ENCODE measurements at regions not wholly inside any gene's neighbourhood (a gene's known extent, or its start where the extent isn't known, plus 50 kb on each side); places are given as distances from the start of the nearest gene placed in this dataset.

DNA sequence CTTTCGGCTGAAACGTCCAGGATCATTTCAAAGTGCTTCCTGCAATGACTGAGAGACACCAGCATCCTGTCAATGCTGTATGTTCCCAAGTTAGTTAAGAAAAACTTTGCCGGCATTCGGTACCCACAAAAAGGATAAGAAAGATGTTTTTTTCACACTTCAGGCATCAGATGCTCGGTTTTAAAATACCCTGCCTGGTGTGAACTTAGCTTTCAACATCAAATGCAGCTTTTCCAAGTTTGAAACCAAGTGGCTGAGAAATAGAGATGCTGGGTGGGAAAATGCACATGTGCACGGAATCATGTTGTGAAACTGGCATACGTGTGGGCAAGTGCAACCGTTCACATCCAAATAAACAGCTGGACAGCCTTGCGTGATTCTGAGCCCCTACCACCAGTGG is 254.9 kb upstream of the IGF1R start:
- no peaks in the 10 kb centered on the region for H3K36me3 ChIP-seq
- H3K4me3 ChIP-seq: no peak overlapping the region
- DNase-seq: no peak
- TF ChIP-seq, protein P1, sequence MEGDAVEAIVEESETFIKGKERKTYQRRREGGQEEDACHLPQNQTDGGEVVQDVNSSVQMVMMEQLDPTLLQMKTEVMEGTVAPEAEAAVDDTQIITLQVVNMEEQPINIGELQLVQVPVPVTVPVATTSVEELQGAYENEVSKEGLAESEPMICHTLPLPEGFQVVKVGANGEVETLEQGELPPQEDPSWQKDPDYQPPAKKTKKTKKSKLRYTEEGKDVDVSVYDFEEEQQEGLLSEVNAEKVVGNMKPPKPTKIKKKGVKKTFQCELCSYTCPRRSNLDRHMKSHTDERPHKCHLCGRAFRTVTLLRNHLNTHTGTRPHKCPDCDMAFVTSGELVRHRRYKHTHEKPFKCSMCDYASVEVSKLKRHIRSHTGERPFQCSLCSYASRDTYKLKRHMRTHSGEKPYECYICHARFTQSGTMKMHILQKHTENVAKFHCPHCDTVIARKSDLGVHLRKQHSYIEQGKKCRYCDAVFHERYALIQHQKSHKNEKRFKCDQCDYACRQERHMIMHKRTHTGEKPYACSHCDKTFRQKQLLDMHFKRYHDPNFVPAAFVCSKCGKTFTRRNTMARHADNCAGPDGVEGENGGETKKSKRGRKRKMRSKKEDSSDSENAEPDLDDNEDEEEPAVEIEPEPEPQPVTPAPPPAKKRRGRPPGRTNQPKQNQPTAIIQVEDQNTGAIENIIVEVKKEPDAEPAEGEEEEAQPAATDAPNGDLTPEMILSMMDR (IDR thresholded peaks at IDR 0.05): no peak
- TF ChIP-seq EP300 (IDR thresholded peaks at IDR 0.05; ENCODE audit: low read depth) (no peak), POLR2A (IDR thresholded peaks at IDR 0.05) (no peak), POLR2AphosphoS5 (IDR thresholded peaks at IDR 0.05) (no peak)
- no peaks in the 10 kb centered on the region for H3K9me3 ChIP-seq
- peaks cover 0 to 6% (median 2%) of the 10 kb centered on the region in 4 donors for H3K4me1 ChIP-seq
- WGBS, 2 donors (ENCODE audit: low coverage in 1 of 2): 68 to 81% methylated on average over 3 to 9 of the region's 9 CpGs
- intact Hi-C loops (cut with DNase I; ENCODE audit: low total_unique reads): no loop called here
- in situ Hi-C loops (cut with MboI; ENCODE audit: low pct_ligation_motif_present in 1 of 4, low pct_unique_long_range_greater_than_20kb in 1 of 4, low sequenced_read_pairs in 3 of 4): no loop called here
- no peak overlapping the region for H3K27ac ChIP-seq
- no peaks in the 10 kb centered on the region for H3K27me3 ChIP-seq

DNA sequence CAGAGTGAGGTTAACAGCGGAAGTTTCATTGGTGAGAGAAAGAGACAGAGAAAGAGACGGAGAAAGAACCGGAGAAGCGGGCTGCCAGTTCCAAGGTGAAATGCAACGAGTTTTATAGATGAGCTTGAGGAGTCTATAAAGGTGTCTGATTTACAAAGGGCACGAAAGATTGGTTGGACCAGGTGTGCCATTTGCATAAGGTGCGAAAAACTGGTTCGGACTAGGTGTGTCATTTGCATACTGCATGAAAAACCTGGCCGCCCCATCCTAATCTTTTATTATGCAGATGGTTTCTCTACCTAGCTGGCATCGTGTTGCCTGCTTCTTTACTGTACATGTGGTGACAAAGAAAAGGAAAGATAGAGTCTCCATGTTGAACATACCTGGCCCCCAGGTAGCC is 253.8 kb upstream of the IGF1R start:
- TF ChIP-seq POLR2AphosphoS5 (IDR thresholded peaks at IDR 0.05): no peak
- TF ChIP-seq EP300 (IDR thresholded peaks at IDR 0.05; ENCODE audit: low read depth): no peak
- TF ChIP-seq POLR2A (IDR thresholded peaks at IDR 0.05): no peak
- TF ChIP-seq, protein P1 (IDR thresholded peaks at IDR 0.05): no peak
- intact Hi-C loops (cut with DNase I; ENCODE audit: low total_unique reads): no loop called here
- in situ Hi-C loops (cut with MboI; ENCODE audit: low pct_ligation_motif_present in 1 of 4, low pct_unique_long_range_greater_than_20kb in 1 of 4, low sequenced_read_pairs in 3 of 4): no loop called here
- WGBS, 2 donors (ENCODE audit: low coverage in 1 of 2): 79 to 80% methylated on average over 10 of the region's 10 CpGs
- Histone ChIP-seq H3K9me3 (no peaks in the 10 kb centered on the region), H3K4me1 (peaks cover 0 to 6% (median 2%) of the 10 kb centered on the region in 4 donors), H3K27me3 (no peaks in the 10 kb centered on the region), H3K27ac (no peak overlapping the region), H3K36me3 (no peaks in the 10 kb centered on the region), H3K4me3 (no peak overlapping the region)
- no peak for DNase-seq

DNA sequence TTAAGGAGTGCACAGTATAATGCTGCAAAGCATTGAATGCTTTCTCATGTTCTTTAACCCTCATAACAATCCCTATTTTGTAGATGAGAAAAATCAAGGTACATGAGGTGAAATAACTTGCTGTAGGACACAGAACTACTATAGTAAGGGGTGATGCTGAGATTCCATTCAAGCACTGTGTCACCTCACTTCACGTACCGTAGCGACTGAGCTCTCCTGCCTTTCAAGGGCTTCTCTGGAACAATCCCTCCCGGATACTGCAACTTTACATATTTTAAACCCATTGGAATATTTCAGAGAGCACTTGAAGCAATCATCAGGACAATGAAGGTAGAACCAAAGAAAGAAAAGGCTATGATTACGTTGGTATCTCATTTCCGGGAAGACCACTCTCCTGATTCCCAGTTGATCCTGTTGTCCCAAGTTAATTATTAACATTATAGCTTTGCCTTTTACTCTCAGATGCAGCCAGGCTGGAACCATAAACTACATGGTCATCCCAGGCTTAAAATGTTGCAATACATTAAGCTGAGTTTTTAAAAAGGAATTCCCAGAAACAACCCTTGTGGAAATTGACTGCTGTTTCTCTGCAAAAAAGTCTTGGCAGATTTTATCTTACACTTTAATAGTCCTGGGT is 252.2 kb upstream of the IGF1R start:
- no peak overlapping the region for H3K4me3 ChIP-seq
- TF ChIP-seq POLR2A (IDR thresholded peaks at IDR 0.05) (no peak), EP300 (IDR thresholded peaks at IDR 0.05; ENCODE audit: low read depth) (no peak)
- TF ChIP-seq, protein P1 (IDR thresholded peaks at IDR 0.05): no peak
- no peaks in the 10 kb centered on the region for H3K27me3 ChIP-seq
- WGBS, 2 donors (ENCODE audit: low coverage in 1 of 2): 57 to 69% methylated on average over 6 of the region's 6 CpGs
- intact Hi-C loops (cut with DNase I; ENCODE audit: low total_unique reads) (no loop called here), in situ Hi-C loops (cut with MboI; ENCODE audit: low pct_ligation_motif_present in 1 of 4, low pct_unique_long_range_greater_than_20kb in 1 of 4, low sequenced_read_pairs in 3 of 4) (no loop called here)
- H3K36me3 ChIP-seq: no peaks in the 10 kb centered on the region
- DNase-seq: no peak
- H3K9me3 ChIP-seq: no peaks in the 10 kb centered on the region
- peaks cover 0 to 6% (median 2%) of the 10 kb centered on the region in 4 donors for H3K4me1 ChIP-seq
- H3K27ac ChIP-seq: no peak overlapping the region

DNA sequence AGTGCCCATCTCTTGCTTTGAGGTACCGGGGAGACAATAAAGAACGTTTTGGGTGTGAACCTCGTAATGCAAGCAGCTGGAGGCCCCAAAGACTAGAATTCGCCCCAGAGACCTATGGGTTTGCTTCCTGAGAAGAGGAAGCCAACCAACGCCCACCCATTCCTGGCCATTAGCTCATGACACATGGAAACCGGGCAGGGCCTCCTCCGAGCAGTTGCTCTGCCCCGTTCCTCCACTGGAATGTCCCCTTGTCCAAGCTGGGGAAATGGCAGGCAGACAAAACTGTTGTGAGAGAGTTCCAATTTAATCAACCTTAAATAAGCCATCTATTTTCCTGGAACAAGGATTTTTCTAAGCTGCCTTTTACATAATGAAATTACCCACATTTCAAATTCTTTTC is 250.9 kb upstream of the IGF1R start:
- no peaks in the 10 kb centered on the region for H3K27me3 ChIP-seq
- peaks cover 0 to 6% (median 2%) of the 10 kb centered on the region in 4 donors for H3K4me1 ChIP-seq
- no peak overlapping the region for H3K27ac ChIP-seq
- no peak for DNase-seq
- no peaks in the 10 kb centered on the region for H3K36me3 ChIP-seq
- in situ Hi-C loops (cut with MboI; ENCODE audit: low pct_ligation_motif_present in 1 of 4, low pct_unique_long_range_greater_than_20kb in 1 of 4, low sequenced_read_pairs in 3 of 4): no loop called here
- TF ChIP-seq EP300 (IDR thresholded peaks at IDR 0.05; ENCODE audit: low read depth): no peak
- TF ChIP-seq, protein P1 (IDR thresholded peaks at IDR 0.05): no peak
- TF ChIP-seq POLR2A (IDR thresholded peaks at IDR 0.05): no peak
- no peak for TF ChIP-seq POLR2AphosphoS5 (IDR thresholded peaks at IDR 0.05)
- WGBS, 2 donors (ENCODE audit: low coverage in 1 of 2): 50 to 76% methylated on average over 2 to 8 of the region's 8 CpGs
- intact Hi-C loops (cut with DNase I; ENCODE audit: low total_unique reads): no loop called here
- no peaks in the 10 kb centered on the region for H3K9me3 ChIP-seq
- H3K4me3 ChIP-seq: no peak overlapping the region
